GM21423 (cell line): ENCODE measurements at regions not wholly inside any gene's neighbourhood (a gene's known extent, or its start where the extent isn't known, plus 50 kb on each side); places are given as distances from the start of the nearest gene placed in this dataset.

ENCODE experiments used
- ATAC-seq: cut with Tn5 transposase; IDR thresholded peaks from one replicate; pipeline ENCODE4 v1.9.1; 2021; ENCODE audit warnings: mild to moderate bottlenecking, moderate library complexity; ENCODE audit not compliant: unreplicated experiment

GRCh38 chr12:92615086-92615485 is 87.7 kb upstream of the PLEKHG7 start:
- no peak for ATAC-seq

GRCh38 chr12:92614502-92614901 is 88.3 kb upstream of the PLEKHG7 start:
- no peak for ATAC-seq

GRCh38 chr12:92614001-92614400 is 88.8 kb upstream of the PLEKHG7 start:
- ATAC-seq, result no peak

- ATAC-seq, result no peak
Measured at GRCh38 chr12:92612611-92613010, 90.2 kb upstream of the PLEKHG7 start.

- ATAC-seq, result no peak
Measured at GRCh38 chr12:92608151-92609091, 94.4 kb upstream of the PLEKHG7 start.

DNA sequence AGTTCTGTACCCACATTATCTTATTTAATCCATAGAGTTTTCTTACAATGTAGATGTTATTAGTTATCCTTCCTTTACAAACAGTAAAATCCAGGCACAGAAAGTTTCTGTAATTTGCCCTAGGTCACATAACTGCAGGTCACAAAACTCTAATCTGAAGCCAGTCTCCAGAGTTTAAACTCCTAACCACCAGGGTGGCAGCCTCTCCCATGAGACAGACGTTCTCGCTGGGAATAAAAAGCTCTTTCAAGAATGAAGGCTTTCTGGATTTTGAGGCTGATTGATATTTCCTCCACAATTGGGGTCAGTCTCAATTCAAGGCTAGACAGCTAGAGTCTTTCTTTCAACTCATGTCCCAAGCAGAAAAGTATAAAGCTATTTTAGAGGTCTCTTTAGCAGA is 95.8 kb upstream of the PLEKHG7 start:
- ATAC-seq, result no peak

- ATAC-seq, result no peak
Measured at GRCh38 chr12:92605621-92606170, 97.1 kb upstream of the PLEKHG7 start.

DNA sequence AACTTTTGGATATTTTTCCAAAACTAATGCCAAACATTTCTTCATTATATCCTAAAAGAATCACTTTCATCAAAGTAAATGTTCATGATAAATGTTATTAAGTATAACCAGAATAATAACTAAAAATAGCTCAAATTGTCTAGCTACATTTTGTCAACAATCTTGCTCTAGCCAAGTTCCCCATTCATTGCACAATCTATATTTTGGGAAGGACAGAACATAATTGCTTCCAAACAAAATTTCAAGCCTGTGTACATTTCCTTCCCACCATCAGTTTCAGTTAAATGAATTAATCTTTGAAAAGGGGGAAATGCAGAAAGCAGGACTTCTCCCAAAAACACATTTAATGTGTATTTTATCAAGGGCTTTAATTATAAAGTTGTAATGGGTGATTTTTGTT is 98.0 kb upstream of the PLEKHG7 start:
- no peak for ATAC-seq

- no peak for ATAC-seq
Measured at GRCh38 chr12:92603741-92604432, 98.9 kb upstream of the PLEKHG7 start.

DNA sequence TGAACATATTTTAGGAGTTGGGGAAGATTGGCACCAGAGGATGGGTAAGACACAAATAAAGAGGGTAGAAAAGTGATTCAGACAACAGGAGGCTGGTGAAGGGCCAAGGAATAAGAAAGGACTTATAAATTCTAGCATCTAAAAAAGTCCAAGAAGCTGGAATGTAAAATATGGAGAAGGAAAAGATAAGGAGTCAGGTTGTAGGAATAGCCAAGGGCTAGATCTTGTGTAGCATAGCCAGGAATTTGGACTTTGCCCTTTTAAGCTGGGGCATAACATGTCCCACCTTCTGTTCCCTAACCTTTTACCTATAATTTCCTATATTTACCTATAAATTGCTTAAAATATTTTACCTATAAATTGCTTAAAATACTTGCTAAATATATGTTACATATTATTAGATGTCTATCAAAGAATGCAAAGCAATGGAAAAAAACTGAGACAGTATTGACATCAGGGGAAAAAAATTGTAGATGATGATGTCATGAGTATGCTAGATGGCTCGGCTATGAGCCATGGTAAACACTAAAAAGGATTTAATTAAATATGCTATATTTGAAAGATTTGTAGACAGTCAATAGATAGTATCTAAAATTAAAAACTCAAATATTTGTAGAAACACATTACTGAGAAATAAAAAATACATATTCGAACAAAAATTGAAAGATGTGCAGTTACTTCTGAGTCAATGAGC is 99.7 kb upstream of the PLEKHG7 start:
- no peak for ATAC-seq

DNA sequence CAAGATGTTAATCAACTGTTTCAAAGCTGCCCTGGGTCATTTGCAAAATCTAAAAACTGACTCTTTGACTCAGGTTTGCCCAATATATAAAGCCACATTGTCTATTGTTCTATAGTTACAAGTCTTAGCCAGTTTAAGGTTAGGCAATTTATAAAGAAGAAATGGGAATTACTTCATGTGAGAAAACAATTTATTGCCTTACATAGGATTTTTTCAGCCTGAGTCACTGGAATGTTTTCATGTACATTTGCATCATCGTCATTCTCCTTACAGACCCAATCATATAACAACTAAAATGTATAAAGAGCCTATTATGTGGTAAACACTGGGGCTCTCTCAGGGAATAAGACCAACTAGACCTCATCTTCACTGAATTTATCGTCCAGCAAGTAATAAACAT is 100.3 kb upstream of the PLEKHG7 start:
- no peak for ATAC-seq

DNA sequence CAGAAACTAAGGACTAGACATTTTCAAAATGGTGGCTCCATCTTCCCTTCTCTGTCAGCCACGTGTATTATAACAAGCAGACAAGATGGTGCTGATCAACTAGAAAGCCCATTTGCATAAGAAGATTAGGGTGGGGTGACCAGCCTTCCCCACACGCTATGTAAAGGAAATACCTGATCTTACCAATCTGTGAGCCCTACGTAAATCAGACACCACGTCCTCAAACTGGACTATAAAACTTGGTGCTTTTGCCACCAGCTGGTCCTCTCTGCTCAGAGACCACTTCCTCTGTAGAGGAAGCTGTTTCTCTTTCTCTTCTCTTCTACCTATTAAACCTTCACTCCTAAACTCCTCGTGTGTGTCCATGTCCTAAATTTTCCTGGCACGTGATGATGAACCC is 101.1 kb upstream of the PLEKHG7 start:
- ATAC-seq, result no peak

DNA sequence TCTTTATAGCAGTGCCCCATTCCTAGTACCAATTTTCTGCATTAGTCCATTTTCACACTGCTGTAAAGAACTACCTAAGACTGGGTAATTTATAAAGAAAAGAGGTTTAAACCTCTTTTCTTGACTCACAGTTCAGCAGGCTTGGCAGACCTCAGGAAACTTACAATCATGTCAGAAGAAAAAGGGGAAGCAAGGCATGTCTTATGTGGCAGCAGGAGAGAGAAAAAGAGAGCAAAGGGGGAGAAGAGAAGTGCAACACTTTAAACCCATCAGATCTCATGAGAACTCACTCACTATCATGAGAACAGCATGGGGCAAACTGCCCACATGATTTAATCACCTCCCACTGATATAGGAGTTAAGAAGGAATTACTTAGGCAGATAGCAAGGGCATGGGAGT is 101.6 kb upstream of the PLEKHG7 start:
- ATAC-seq, result no peak

- no peak for ATAC-seq
Measured at GRCh38 chr12:92600052-92600451, 102.7 kb upstream of the PLEKHG7 start.

DNA sequence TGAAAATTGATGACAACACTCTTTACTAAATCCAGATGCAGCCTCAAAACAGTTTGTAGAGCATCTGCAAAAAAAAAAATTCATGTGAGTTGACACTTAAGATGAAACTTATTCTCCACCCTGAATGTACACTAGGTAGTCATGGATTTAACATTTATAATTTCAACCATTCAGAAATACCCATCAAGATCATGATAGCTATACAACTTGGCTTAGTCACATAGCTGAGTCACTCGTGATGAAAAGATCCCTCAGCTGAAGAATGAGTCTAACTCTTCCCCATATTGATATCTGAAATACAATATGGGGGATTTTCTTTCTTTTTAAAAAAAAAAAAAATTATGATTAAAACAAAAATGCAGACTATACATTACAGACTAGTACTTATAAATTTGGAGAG is 104.8 kb upstream of the PLEKHG7 start:
- ATAC-seq, result no peak

GRCh38 chr12:92597118-92597517 is 105.7 kb upstream of the PLEKHG7 start:
- no peak for ATAC-seq

- no peak for ATAC-seq
Measured at GRCh38 chr12:92596383-92596782, 106.4 kb upstream of the PLEKHG7 start.

DNA sequence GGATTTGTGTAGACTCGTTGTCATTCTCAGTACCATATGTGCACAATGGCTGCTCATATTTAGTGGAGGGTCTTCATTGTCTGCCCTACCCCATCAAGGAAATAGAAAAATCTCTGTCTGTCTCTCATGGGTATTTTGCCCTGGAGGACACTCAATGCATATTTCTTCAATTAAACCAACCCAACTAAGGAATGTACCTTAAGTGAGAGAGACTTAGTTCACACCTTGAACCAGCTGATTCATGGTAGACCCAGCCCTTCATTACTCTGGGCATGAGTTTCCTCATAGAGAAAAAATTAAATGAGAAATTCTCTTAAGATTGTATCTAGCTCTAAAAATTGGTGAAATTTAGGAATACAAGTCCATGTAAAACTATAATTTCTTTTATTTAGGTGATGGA is 107.1 kb upstream of the PLEKHG7 start:
- no peak for ATAC-seq

- peak; percentile 99 for ATAC-seq
Measured at GRCh38 chr12:92593734-92594402, 108.9 kb upstream of the PLEKHG7 start.

DNA sequence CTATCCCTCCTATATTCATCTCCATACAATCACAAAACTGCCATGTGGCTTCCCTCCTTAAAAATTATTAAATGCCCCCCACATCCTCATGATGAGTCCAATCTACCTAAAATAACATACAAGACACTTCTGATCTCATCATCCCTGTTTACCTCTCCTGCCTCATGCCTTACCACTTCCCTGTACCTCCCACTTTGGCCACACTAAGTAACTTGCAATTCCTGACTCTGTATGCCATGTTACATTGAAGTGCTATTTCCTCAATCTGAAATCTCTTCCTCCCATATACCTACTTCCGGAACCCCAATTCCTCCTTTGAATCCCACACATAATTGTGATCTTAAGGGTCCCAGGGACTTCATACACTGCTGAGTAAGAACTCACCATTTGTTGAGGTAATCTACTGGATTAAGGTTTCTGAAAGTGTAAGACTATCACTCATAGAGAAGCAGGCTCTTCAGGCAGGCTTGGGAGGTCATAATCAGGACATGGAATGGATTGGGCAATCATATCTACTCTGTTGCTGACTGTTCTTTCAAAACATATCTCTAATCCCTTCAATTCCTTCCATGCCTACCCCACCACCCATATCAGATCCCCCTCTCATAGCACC is 117.6 kb upstream of the PLEKHG7 start:
- ATAC-seq, result no peak
